Ishikawa (cell line): ENCODE measurements at regions not wholly inside any gene's neighbourhood (a gene's known extent, or its start where the extent isn't known, plus 50 kb on each side); places are given as distances from the start of the nearest gene placed in this dataset.
A peak's percentile ranks its signal among the peaks of the same experiment; 100 is the strongest.

Experiments used
- CEBPB ChIP-seq: IDR thresholded peaks from 2 replicates; pipeline ENCODE4 v1.6.1; 2012
- CREB1 ChIP-seq: IDR thresholded peaks from 2 replicates; pipeline ENCODE4 v1.6.1; 2012; ENCODE audit warnings: low read depth
- EGR1 ChIP-seq: IDR thresholded peaks from 2 replicates; pipeline ENCODE4 v1.6.1; 2012
- EP300 ChIP-seq: IDR thresholded peaks from 2 replicates; pipeline ENCODE4 v1.6.1; 2012; ENCODE audit warnings: borderline replicate concordance
- FOXM1 ChIP-seq: IDR thresholded peaks from 2 replicates; pipeline ENCODE4 v1.6.1; 2012; ENCODE audit warnings: low read depth, borderline replicate concordance
- NFIC ChIP-seq: IDR thresholded peaks from 2 replicates; pipeline ENCODE4 v1.6.1; 2012
- RAD21 ChIP-seq: IDR thresholded peaks from 2 replicates; pipeline ENCODE4 v1.6.1; 2012; ENCODE audit warnings: low read depth
- REST ChIP-seq: IDR thresholded peaks from 2 replicates; pipeline ENCODE4 v1.6.1; 2012; ENCODE audit warnings: low read depth, mild to moderate bottlenecking
- TAF1 ChIP-seq: IDR thresholded peaks from 2 replicates; pipeline ENCODE4 v1.6.1; 2012; ENCODE audit warnings: low read depth, mild to moderate bottlenecking
- TCF12 ChIP-seq: IDR thresholded peaks from 2 replicates; pipeline ENCODE4 v1.6.1; 2012; ENCODE audit warnings: low read depth
- TEAD4 ChIP-seq: IDR thresholded peaks from 2 replicates; pipeline ENCODE4 v1.6.1; 2012
- YY1 ChIP-seq: IDR thresholded peaks from 2 replicates; pipeline ENCODE4 v1.6.1; 2012; ENCODE audit warnings: low read depth
- ZBTB7A ChIP-seq: IDR thresholded peaks from 2 replicates; pipeline ENCODE4 v1.6.1; 2012; ENCODE audit warnings: low read depth
- TF ChIP-seq, protein P1 (sequence below): IDR thresholded peaks from 2 replicates; pipeline ENCODE4 v1.6.1; 2012
- TF ChIP-seq, protein P2 (sequence below): IDR thresholded peaks from 2 replicates; pipeline ENCODE4 v1.6.1; 2012

DNA sequence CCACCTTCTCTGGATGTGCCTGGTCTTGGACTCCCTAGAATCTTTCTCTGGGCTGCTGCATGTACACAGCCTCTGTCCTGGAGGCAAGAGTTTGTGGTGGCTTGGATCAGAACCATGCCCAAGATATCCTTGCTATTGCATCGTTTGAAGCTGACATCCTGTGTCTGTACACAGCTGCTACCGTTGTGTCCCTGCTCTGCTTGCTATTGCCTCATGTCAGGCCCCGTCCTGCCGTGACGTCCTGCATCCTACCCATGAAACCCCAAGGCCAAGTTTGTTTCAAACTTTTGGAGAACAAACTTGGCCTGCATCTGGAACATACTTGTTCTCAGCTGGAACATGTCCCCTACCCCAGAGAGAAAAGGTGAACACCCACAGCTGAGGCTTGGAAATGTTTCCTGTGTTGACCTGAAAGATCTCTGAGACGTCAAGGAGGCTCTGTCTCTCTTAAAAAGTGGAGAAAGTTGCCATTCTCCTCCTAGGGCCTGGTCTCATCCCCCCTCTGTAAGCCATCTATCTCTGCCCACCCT lies 78.1 kb downstream of the HFE start:
- TF ChIP-seq TCF12 (no peak), YY1 (no peak), NFIC (no peak)

GRCh38 chr6:26170181-26170580 lies 83.0 kb downstream of the HFE start:
- TF ChIP-seq ZBTB7A (no peak), NFIC (no peak), REST (no peak), TCF12 (no peak), TEAD4 (no peak), EP300 (no peak), TAF1 (no peak), CREB1 (no peak), CEBPB (no peak), YY1 (no peak), EGR1 (no peak), FOXM1 (no peak), RAD21 (no peak)
- TF ChIP-seq, protein P1, sequence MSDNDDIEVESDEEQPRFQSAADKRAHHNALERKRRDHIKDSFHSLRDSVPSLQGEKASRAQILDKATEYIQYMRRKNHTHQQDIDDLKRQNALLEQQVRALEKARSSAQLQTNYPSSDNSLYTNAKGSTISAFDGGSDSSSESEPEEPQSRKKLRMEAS = no peak
- TF ChIP-seq, protein P2, sequence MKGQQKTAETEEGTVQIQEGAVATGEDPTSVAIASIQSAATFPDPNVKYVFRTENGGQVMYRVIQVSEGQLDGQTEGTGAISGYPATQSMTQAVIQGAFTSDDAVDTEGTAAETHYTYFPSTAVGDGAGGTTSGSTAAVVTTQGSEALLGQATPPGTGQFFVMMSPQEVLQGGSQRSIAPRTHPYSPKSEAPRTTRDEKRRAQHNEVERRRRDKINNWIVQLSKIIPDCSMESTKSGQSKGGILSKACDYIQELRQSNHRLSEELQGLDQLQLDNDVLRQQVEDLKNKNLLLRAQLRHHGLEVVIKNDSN = no peak

DNA sequence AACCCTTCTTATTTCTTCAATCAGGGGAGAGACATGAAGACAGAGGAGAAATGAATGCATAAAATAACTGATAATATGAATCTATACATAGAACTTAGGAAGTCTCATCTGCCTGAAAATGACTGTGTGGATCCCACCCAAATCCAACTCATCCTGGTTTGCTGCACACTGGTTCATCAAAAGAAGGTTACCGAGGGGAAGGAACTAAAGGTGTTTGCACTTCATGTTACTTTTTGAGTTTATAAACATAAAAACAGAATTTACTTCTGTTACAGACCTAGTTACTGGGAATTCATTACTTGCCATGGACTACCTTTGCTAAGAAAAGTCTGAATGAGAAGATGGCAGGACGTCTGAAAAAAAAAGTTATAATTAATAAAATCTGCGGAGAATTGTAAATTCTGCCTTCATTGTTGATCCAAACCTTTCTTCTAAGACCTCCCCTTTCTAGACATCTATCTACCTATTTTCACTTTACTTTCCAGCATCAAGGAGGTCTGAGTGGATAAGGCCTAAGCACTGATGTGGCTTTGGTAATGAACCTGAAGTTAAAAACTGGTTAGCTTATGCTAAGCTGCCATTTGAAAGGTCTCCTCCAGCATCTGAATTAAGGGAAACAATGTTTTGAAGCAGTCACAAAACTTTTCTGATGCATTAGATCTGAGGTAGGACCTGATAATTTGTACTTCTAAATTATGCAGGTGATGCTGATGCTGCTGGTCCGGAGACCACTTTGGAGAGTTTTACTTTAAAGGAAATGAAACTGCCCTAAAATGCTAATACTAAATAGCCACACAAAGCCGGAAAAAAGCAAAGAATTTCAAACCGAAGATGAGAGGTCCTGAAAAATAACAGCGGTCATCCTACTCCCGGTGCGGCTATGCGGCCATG lies 84.0 kb downstream of the HFE start:
- no peak for TF ChIP-seq ZBTB7A
- no peak for TF ChIP-seq CREB1
- TF ChIP-seq, protein P2 = no peak
- TF ChIP-seq NFIC = no peak
- no peak for TF ChIP-seq FOXM1
- no peak for TF ChIP-seq YY1
- TF ChIP-seq EP300 = no peak
- no peak for TF ChIP-seq CEBPB
- no peak for TF ChIP-seq TAF1
- TF ChIP-seq RAD21 = no peak
- TF ChIP-seq, protein P1 = no peak
- TF ChIP-seq TEAD4 = no peak
- TF ChIP-seq REST = no peak
- no peak for TF ChIP-seq EGR1
- no peak for TF ChIP-seq TCF12

DNA sequence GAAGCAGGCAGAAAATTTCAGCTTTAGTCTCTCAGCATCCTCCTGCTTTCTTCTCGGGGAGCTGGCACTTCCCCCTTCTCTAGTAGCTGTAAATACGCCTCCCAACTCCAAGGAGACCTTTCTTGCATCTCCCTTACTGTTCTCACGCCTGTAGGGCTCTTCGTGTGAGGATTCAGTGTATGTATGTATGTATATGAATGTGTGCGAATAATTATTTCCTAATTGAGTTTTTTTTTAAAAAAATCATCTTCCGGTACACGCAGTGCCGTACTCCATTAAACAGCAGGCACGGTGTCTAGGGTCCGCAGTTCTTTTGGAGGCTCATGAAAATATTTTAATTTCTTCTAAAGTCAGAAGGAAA lies 85.4 kb downstream of the HFE start:
- TF ChIP-seq REST = no peak
- peak; percentile 60; the same call in 1 of the 2 replicates for TF ChIP-seq YY1
- TF ChIP-seq TAF1 = no peak
- no peak for TF ChIP-seq TEAD4
- TF ChIP-seq EP300 = no peak
- TF ChIP-seq FOXM1 = peak; percentile 55; the same call in 1 of the 2 replicates
- no peak for TF ChIP-seq TCF12
- no peak for TF ChIP-seq CREB1
- no peak for TF ChIP-seq ZBTB7A
